ENCODE measurements at regions not wholly inside any gene's neighbourhood (a gene's known extent, or its start where the extent isn't known, plus 50 kb on each side); places are given as distances from the start of the nearest gene placed in this dataset.

DNA sequence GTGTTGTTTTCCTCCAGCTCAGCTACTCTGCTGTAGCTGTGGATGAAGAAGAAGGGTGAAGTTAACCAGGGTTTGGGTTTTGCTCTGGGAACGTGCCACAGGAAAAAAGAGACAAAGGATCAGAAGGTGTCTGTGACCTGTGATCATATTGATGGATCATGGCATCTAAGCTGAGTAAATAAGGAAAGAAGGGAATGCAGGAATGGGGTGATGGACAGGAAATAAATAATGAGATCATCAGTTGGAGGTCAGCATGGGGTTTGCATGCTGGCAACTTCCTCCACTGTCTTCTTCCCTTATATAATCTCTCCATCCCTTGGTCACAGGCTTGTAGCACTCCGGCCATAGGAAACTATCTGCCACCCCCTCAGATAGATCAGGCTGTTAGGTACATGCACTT is 430.3 kb upstream of the PDE3A start:
- ChIA-PET CTCF (no interaction called here), POLR2A (no interaction called here)
- no peak for ATAC-seq
- Mint-ChIP-seq H3K27ac (no peak overlapping the region), H3K36me3 (no peaks in the 10 kb centered on the region), H3K4me1 (peaks cover 6% of the 10 kb centered on the region; the same call in 1 of the 2 replicates), H3K4me3 (no peak overlapping the region), H3K27me3 (ENCODE audit: low read depth) (no peaks in the 10 kb centered on the region), H3K9me3 (peaks cover 3% of the 10 kb centered on the region)
- no peak for DNase-seq (ENCODE audit: low spot score)
- no peak for TF ChIP-seq SMAD3 (CRISPR knock-in tag; IDR thresholded peaks at IDR 0.05; ENCODE audit: borderline replicate concordance)
- no peak for TF ChIP-seq IRF2 (CRISPR knock-in tag; IDR thresholded peaks at IDR 0.05; ENCODE audit: borderline replicate concordance, low read depth)
- TF ChIP-seq TEAD1 (CRISPR knock-in tag; IDR thresholded peaks at IDR 0.05): no peak
- TF ChIP-seq, protein P1, sequence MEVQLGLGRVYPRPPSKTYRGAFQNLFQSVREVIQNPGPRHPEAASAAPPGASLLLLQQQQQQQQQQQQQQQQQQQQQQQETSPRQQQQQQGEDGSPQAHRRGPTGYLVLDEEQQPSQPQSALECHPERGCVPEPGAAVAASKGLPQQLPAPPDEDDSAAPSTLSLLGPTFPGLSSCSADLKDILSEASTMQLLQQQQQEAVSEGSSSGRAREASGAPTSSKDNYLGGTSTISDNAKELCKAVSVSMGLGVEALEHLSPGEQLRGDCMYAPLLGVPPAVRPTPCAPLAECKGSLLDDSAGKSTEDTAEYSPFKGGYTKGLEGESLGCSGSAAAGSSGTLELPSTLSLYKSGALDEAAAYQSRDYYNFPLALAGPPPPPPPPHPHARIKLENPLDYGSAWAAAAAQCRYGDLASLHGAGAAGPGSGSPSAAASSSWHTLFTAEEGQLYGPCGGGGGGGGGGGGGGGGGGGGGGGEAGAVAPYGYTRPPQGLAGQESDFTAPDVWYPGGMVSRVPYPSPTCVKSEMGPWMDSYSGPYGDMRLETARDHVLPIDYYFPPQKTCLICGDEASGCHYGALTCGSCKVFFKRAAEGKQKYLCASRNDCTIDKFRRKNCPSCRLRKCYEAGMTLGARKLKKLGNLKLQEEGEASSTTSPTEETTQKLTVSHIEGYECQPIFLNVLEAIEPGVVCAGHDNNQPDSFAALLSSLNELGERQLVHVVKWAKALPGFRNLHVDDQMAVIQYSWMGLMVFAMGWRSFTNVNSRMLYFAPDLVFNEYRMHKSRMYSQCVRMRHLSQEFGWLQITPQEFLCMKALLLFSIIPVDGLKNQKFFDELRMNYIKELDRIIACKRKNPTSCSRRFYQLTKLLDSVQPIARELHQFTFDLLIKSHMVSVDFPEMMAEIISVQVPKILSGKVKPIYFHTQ (CRISPR knock-in tag; IDR thresholded peaks at IDR 0.05): no peak
- TF ChIP-seq NR1H2 (CRISPR knock-in tag; IDR thresholded peaks at IDR 0.05): no peak
- TF ChIP-seq, protein P2, sequence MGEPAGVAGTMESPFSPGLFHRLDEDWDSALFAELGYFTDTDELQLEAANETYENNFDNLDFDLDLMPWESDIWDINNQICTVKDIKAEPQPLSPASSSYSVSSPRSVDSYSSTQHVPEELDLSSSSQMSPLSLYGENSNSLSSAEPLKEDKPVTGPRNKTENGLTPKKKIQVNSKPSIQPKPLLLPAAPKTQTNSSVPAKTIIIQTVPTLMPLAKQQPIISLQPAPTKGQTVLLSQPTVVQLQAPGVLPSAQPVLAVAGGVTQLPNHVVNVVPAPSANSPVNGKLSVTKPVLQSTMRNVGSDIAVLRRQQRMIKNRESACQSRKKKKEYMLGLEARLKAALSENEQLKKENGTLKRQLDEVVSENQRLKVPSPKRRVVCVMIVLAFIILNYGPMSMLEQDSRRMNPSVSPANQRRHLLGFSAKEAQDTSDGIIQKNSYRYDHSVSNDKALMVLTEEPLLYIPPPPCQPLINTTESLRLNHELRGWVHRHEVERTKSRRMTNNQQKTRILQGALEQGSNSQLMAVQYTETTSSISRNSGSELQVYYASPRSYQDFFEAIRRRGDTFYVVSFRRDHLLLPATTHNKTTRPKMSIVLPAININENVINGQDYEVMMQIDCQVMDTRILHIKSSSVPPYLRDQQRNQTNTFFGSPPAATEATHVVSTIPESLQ (CRISPR knock-in tag; IDR thresholded peaks at IDR 0.05): no peak
- no peak for TF ChIP-seq ZNF317 (CRISPR knock-in tag; IDR thresholded peaks at IDR 0.05; ENCODE audit: borderline replicate concordance, low read depth)
- TF ChIP-seq, protein P3, sequence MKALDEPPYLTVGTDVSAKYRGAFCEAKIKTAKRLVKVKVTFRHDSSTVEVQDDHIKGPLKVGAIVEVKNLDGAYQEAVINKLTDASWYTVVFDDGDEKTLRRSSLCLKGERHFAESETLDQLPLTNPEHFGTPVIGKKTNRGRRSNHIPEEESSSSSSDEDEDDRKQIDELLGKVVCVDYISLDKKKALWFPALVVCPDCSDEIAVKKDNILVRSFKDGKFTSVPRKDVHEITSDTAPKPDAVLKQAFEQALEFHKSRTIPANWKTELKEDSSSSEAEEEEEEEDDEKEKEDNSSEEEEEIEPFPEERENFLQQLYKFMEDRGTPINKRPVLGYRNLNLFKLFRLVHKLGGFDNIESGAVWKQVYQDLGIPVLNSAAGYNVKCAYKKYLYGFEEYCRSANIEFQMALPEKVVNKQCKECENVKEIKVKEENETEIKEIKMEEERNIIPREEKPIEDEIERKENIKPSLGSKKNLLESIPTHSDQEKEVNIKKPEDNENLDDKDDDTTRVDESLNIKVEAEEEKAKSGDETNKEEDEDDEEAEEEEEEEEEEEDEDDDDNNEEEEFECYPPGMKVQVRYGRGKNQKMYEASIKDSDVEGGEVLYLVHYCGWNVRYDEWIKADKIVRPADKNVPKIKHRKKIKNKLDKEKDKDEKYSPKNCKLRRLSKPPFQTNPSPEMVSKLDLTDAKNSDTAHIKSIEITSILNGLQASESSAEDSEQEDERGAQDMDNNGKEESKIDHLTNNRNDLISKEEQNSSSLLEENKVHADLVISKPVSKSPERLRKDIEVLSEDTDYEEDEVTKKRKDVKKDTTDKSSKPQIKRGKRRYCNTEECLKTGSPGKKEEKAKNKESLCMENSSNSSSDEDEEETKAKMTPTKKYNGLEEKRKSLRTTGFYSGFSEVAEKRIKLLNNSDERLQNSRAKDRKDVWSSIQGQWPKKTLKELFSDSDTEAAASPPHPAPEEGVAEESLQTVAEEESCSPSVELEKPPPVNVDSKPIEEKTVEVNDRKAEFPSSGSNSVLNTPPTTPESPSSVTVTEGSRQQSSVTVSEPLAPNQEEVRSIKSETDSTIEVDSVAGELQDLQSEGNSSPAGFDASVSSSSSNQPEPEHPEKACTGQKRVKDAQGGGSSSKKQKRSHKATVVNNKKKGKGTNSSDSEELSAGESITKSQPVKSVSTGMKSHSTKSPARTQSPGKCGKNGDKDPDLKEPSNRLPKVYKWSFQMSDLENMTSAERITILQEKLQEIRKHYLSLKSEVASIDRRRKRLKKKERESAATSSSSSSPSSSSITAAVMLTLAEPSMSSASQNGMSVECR (CRISPR knock-in tag; IDR thresholded peaks at IDR 0.05; ENCODE audit: borderline replicate concordance): no peak
- TF ChIP-seq FOXK1 (CRISPR knock-in tag; IDR thresholded peaks at IDR 0.05): no peak
- no peak for TF ChIP-seq FOXP1 (CRISPR knock-in tag; IDR thresholded peaks at IDR 0.05; ENCODE audit: borderline replicate concordance)
- no peak for TF ChIP-seq ZNF416 (CRISPR knock-in tag; IDR thresholded peaks at IDR 0.05)

DNA sequence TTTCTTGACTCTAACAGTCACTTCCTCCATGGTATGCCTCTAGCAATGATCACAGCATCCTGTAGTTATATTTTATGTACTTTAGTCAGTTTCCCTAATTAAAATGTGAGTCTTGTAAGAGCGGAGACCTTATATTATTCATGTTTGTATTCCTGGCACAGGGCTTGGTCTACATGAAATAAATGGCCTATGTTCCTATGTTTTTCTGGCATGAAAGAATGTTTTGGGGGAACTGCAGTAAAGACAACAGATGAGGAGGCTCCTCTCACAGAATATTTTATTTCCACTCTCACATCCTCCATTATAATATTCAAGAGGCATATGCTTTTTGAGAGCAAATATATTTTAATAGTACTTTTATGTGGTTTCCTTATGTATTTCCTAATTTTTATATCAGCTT is 429.8 kb upstream of the PDE3A start:
- peaks cover 6% of the 10 kb centered on the region; the same call in 1 of the 2 replicates for H3K4me1 Mint-ChIP-seq
- CTCF ChIA-PET: no interaction called here

More for the DNA sequence above, 429.8 kb upstream of the PDE3A start:
- Mint-ChIP-seq H3K4me3 (no peak overlapping the region), H3K27me3 (ENCODE audit: low read depth) (no peaks in the 10 kb centered on the region), H3K36me3 (no peaks in the 10 kb centered on the region), H3K27ac (no peak overlapping the region), H3K9me3 (peaks cover 3% of the 10 kb centered on the region)
- no peak for TF ChIP-seq PRRX2 (CRISPR knock-in tag; IDR thresholded peaks at IDR 0.05)
- no peak for TF ChIP-seq GRHL2 (CRISPR knock-in tag; IDR thresholded peaks at IDR 0.05; ENCODE audit: insufficient replicate concordance, severe bottlenecking)
- TF ChIP-seq, protein P4, sequence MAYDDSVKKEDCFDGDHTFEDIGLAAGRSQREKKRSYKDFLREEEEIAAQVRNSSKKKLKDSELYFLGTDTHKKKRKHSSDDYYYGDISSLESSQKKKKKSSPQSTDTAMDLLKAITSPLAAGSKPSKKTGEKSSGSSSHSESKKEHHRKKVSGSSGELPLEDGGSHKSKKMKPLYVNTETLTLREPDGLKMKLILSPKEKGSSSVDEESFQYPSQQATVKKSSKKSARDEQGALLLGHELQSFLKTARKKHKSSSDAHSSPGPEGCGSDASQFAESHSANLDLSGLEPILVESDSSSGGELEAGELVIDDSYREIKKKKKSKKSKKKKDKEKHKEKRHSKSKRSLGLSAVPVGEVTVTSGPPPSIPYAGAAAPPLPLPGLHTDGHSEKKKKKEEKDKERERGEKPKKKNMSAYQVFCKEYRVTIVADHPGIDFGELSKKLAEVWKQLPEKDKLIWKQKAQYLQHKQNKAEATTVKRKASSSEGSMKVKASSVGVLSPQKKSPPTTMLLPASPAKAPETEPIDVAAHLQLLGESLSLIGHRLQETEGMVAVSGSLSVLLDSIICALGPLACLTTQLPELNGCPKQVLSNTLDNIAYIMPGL (CRISPR knock-in tag; IDR thresholded peaks at IDR 0.05): no peak
- no peak for TF ChIP-seq TEAD4 (CRISPR knock-in tag; IDR thresholded peaks at IDR 0.05)
- TF ChIP-seq SMAD3 (CRISPR knock-in tag; IDR thresholded peaks at IDR 0.05; ENCODE audit: borderline replicate concordance): no peak
- no peak for TF ChIP-seq NFE2L1 (CRISPR knock-in tag; IDR thresholded peaks at IDR 0.05)
- no peak for TF ChIP-seq ESRRA (CRISPR knock-in tag; IDR thresholded peaks at IDR 0.05; ENCODE audit: borderline replicate concordance)
- ATAC-seq (no peak), DNase-seq (ENCODE audit: low spot score) (no peak)
- POLR2A ChIA-PET: no interaction called here
